Chondrocyte (in vitro differentiated cells): ENCODE measurements at regions not wholly inside any gene's neighbourhood (a gene's known extent, or its start where the extent isn't known, plus 50 kb on each side); places are given as distances from the start of the nearest gene placed in this dataset.

Source experiments
- DNase-seq: peaks from one replicate; pipeline ENCODE4 v3.0.0; 2021; ENCODE audit warnings: mixed read lengths, low spot score
- H3K27ac Mint-ChIP-seq: one replicate; pipeline ENCODE4 v1.8.0; 2021; ENCODE audit warnings: mild to moderate bottlenecking, moderate library complexity, mixed read lengths; ENCODE audit not compliant: unreplicated experiment
- H3K27me3 Mint-ChIP-seq: 2 replicates; pipeline ENCODE4 v1.8.0; 2021; ENCODE audit warnings: low read depth, mixed read lengths
- H3K36me3 Mint-ChIP-seq: 2 replicates; pipeline ENCODE4 v1.8.0; 2021; ENCODE audit warnings: low read depth, mixed read lengths
- H3K4me1 Mint-ChIP-seq: 2 replicates; pipeline ENCODE4 v1.8.0; 2021; ENCODE audit warnings: low read depth, mild to moderate bottlenecking, mixed read lengths
- H3K4me3 Mint-ChIP-seq: one replicate; pipeline ENCODE4 v1.8.0; 2021; ENCODE audit warnings: mild to moderate bottlenecking, moderate library complexity, mixed read lengths; ENCODE audit not compliant: unreplicated experiment
- H3K9me3 Mint-ChIP-seq: 2 replicates; pipeline ENCODE4 v1.8.0; 2021; ENCODE audit warnings: low read depth, mixed read lengths
- CTCF ChIP-seq: fragments of 200-600 bp; sonication (generic); IDR thresholded peaks from 2 replicates; pipeline ENCODE4 v1.5.0; 2021; ENCODE audit warnings: antibody characterized with exemption, mild to moderate bottlenecking, moderate library complexity

- DNase-seq = no peak
- H3K4me3 Mint-ChIP-seq = no peak overlapping the region
- H3K9me3 Mint-ChIP-seq = peaks cover 16% of the 10 kb centered on the region
- no peaks in the 10 kb centered on the region for H3K27me3 Mint-ChIP-seq
- H3K27ac Mint-ChIP-seq = no peak overlapping the region
- no peak for TF ChIP-seq CTCF
- no peaks in the 10 kb centered on the region for H3K36me3 Mint-ChIP-seq
- H3K4me1 Mint-ChIP-seq = no peaks in the 10 kb centered on the region
Measured at GRCh38 chr1:2904191-2904590, 102.7 kb upstream of the TTC34 start.

GRCh38 chr1:2905356-2905755, 103.9 kb upstream of the TTC34 start:
- no peaks in the 10 kb centered on the region for H3K4me1 Mint-ChIP-seq
- no peaks in the 10 kb centered on the region for H3K27me3 Mint-ChIP-seq
- H3K9me3 Mint-ChIP-seq = peaks cover 11% of the 10 kb centered on the region
- no peak overlapping the region for H3K4me3 Mint-ChIP-seq
- H3K36me3 Mint-ChIP-seq = no peaks in the 10 kb centered on the region
- TF ChIP-seq CTCF = no peak
- H3K27ac Mint-ChIP-seq = no peak overlapping the region
- DNase-seq = no peak

- H3K4me1 Mint-ChIP-seq = no peaks in the 10 kb centered on the region
- H3K9me3 Mint-ChIP-seq = peaks cover 11% of the 10 kb centered on the region
- no peaks in the 10 kb centered on the region for H3K36me3 Mint-ChIP-seq
- no peak for TF ChIP-seq CTCF
- H3K27me3 Mint-ChIP-seq = no peaks in the 10 kb centered on the region
- H3K27ac Mint-ChIP-seq = no peak overlapping the region
- DNase-seq = no peak
- H3K4me3 Mint-ChIP-seq = no peak overlapping the region
Measured at GRCh38 chr1:2906085-2906484, 104.6 kb upstream of the TTC34 start.

- Mint-ChIP-seq H3K27ac (no peak overlapping the region), H3K9me3 (peaks cover 11% of the 10 kb centered on the region), H3K36me3 (no peaks in the 10 kb centered on the region), H3K4me1 (no peaks in the 10 kb centered on the region), H3K4me3 (no peak overlapping the region), H3K27me3 (no peaks in the 10 kb centered on the region)
- TF ChIP-seq CTCF = no peak
- DNase-seq = no peak
Measured at GRCh38 chr1:2906620-2907019, 105.1 kb upstream of the TTC34 start.

- Mint-ChIP-seq H3K4me3 (no peak overlapping the region), H3K9me3 (peaks cover 8% of the 10 kb centered on the region), H3K36me3 (no peaks in the 10 kb centered on the region), H3K27ac (no peak overlapping the region), H3K4me1 (no peaks in the 10 kb centered on the region), H3K27me3 (no peaks in the 10 kb centered on the region)
- no peak for DNase-seq
- no peak for TF ChIP-seq CTCF
Measured at GRCh38 chr1:2907051-2907450, 105.6 kb upstream of the TTC34 start.
